Fibroblast of villous mesenchyme (primary cell): ENCODE measurements at regions not wholly inside any gene's neighbourhood (a gene's known extent, or its start where the extent isn't known, plus 50 kb on each side); places are given as distances from the start of the nearest gene placed in this dataset.
A peak's percentile ranks its signal among the peaks of the same experiment; 100 is the strongest.

Source experiments
- DNase-seq: peaks from one replicate; pipeline ENCODE4 v3.0.0-alpha.2; 2010; ENCODE audit warnings: low read depth
- H3K4me3 ChIP-seq: 2 replicates; pipeline ENCODE4 v1.5.1; 2011; ENCODE audit warnings: low read depth, mild to moderate bottlenecking, low read length
- CTCF ChIP-seq: IDR thresholded peaks from 2 replicates; pipeline ENCODE4 v1.5.1; 2012; ENCODE audit warnings: low read depth, mild to moderate bottlenecking, low read length; ENCODE audit not compliant: insufficient read depth

DNA sequence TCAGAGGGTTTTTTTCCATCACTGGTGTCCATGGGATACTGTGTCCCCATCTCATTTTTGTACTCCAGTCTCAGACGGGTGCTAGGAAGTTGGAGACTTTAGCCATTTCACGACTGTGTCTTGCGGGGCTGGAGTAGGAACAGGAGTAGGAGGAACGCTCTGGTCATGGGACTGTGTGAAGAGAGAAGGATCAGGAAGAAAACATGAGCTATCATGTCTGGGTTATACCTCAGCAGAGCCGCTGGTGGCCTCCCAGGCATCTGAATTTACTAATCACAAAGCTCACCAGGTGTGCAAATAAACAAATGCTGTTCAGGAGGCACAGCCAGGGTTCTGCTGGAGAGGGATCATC lies 225.4 kb downstream of the SEC14L1 start:
- TF ChIP-seq CTCF: no peak

GRCh38 chr17:77366558-77367245 lies 225.9 kb downstream of the SEC14L1 start:
- H3K4me3 ChIP-seq: peak overlapping the region; percentile 9
- TF ChIP-seq CTCF: peak; percentile 14
- DNase-seq: peak; percentile 98

More for the DNA sequence above, 225.4 kb downstream of the SEC14L1 start:
- H3K4me3 ChIP-seq: peak overlapping the region; percentile 9
- peak; percentile 56 for DNase-seq

DNA sequence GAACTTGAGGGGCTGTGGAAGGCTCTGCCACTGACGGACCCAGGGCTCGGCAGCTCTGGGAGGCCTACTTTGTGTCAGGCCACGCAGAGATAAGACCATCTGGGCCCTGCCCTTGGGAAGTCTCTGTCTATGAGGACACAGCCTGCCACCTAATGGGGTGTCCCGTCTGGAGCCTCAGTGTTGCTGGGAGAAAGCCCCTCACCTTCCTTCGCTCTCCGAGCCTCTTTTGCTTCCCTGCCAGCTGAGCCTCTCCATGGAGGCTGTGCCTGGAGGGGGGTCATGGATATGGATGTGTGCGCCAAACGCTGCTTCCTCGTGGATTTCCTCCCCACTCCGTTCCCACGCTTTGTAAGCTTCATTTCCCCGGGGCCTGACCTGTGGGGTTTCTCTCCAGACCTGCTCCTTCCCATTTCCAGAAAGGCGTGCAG lies 228.8 kb downstream of the SEC14L1 start:
- TF ChIP-seq CTCF: no peak
- H3K4me3 ChIP-seq: no peak overlapping the region
- no peak for DNase-seq

DNA sequence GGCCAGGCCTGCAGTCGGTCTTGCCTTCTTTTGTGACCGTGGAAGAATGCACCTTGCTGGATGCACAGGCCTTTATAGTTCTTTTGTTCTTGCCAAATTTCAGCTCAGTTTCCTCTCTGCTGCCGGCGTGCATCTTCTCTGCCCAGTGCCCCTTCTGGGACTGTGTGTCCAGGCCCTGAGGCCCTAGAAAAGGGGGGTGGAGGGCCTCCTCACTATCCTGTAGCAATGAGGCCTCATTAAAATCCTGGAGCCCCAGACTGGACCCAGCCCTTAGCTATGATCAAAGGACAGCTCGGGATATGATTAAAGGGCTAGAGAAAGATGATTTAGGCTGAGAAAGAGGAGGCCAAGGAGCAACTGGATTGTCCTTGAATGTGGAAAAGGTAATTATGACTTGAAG lies 229.8 kb downstream of the SEC14L1 start:
- H3K4me3 ChIP-seq: no peak overlapping the region
- TF ChIP-seq CTCF: no peak
- DNase-seq: no peak

- TF ChIP-seq CTCF: no peak
- peak overlapping the region; percentile 78 for H3K4me3 ChIP-seq
- peak; percentile 78 for DNase-seq
These were observed 230.5 kb downstream of the SEC14L1 start for GRCh38 chr17:77371117-77371887.

DNA sequence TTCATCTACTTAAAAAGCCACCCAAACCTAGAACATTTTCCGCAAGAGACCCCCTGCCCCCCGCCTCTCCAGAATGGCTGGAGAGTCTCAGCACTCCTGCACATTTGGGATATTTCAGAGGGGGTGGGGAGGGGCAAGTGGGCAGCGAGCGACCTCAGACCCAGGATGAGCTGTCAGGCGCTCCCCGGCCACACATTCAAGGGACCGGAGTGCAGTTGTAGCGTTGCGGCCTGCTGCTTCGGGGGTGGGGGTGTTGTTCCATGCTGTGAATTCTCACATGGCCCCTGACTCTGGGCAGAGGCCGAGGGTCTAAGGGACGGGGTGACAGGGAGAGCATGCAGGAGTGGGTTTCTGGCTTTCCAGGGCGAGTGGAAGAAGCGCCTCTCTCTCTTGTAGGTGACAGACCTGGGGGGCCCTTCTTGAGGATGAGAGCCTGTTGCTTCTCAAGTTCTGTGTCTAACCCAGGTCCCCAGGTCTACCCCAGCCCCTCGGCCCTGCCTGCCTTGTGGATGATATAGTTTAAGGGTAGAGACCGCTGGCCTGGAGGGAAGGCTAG lies 231.2 kb downstream of the SEC14L1 start:
- no peak for TF ChIP-seq CTCF
- DNase-seq: no peak
- H3K4me3 ChIP-seq: peak overlapping the region; percentile 78
